Chondrocyte (in vitro differentiated cells): ENCODE measurements at regions not wholly inside any gene's neighbourhood (a gene's known extent, or its start where the extent isn't known, plus 50 kb on each side); places are given as distances from the start of the nearest gene placed in this dataset.

Experiments
- DNase-seq: peaks from one replicate; pipeline ENCODE4 v3.0.0; 2021; ENCODE audit warnings: mixed read lengths, low spot score
- H3K27ac Mint-ChIP-seq: one replicate; pipeline ENCODE4 v1.8.0; 2021; ENCODE audit warnings: mild to moderate bottlenecking, moderate library complexity, mixed read lengths; ENCODE audit not compliant: unreplicated experiment
- H3K27me3 Mint-ChIP-seq: 2 replicates; pipeline ENCODE4 v1.8.0; 2021; ENCODE audit warnings: low read depth, mixed read lengths
- H3K36me3 Mint-ChIP-seq: 2 replicates; pipeline ENCODE4 v1.8.0; 2021; ENCODE audit warnings: low read depth, mixed read lengths
- H3K4me1 Mint-ChIP-seq: 2 replicates; pipeline ENCODE4 v1.8.0; 2021; ENCODE audit warnings: low read depth, mild to moderate bottlenecking, mixed read lengths
- H3K4me3 Mint-ChIP-seq: one replicate; pipeline ENCODE4 v1.8.0; 2021; ENCODE audit warnings: mild to moderate bottlenecking, moderate library complexity, mixed read lengths; ENCODE audit not compliant: unreplicated experiment
- H3K9me3 Mint-ChIP-seq: 2 replicates; pipeline ENCODE4 v1.8.0; 2021; ENCODE audit warnings: low read depth, mixed read lengths
- TF ChIP-seq, protein P1 (sequence below): fragments of 200-600 bp; sonication (generic); IDR thresholded peaks from 2 replicates; pipeline ENCODE4 v1.5.0; 2021; ENCODE audit warnings: antibody characterized with exemption, mild to moderate bottlenecking, moderate library complexity

GRCh38 chr2:237164474-237165042, 78.9 kb downstream of the COPS8 start:
- DNase-seq, result no peak
- Mint-ChIP-seq H3K27ac (no peak overlapping the region), H3K36me3 (no peaks in the 10 kb centered on the region), H3K9me3 (peaks cover 13% of the 10 kb centered on the region), H3K4me3 (no peak overlapping the region), H3K4me1 (peaks cover 18% of the 10 kb centered on the region), H3K27me3 (no peaks in the 10 kb centered on the region)
- TF ChIP-seq, protein P1, sequence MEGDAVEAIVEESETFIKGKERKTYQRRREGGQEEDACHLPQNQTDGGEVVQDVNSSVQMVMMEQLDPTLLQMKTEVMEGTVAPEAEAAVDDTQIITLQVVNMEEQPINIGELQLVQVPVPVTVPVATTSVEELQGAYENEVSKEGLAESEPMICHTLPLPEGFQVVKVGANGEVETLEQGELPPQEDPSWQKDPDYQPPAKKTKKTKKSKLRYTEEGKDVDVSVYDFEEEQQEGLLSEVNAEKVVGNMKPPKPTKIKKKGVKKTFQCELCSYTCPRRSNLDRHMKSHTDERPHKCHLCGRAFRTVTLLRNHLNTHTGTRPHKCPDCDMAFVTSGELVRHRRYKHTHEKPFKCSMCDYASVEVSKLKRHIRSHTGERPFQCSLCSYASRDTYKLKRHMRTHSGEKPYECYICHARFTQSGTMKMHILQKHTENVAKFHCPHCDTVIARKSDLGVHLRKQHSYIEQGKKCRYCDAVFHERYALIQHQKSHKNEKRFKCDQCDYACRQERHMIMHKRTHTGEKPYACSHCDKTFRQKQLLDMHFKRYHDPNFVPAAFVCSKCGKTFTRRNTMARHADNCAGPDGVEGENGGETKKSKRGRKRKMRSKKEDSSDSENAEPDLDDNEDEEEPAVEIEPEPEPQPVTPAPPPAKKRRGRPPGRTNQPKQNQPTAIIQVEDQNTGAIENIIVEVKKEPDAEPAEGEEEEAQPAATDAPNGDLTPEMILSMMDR, result no peak

GRCh38 chr2:237165405-237166276, 80.0 kb downstream of the COPS8 start:
- no peaks in the 10 kb centered on the region for H3K27me3 Mint-ChIP-seq
- TF ChIP-seq, protein P1, result peak; percentile 70
- DNase-seq, result no peak
- H3K4me3 Mint-ChIP-seq, result no peak overlapping the region
- H3K36me3 Mint-ChIP-seq, result no peaks in the 10 kb centered on the region
- H3K27ac Mint-ChIP-seq, result no peak overlapping the region
- H3K4me1 Mint-ChIP-seq, result peaks cover 22% of the 10 kb centered on the region
- H3K9me3 Mint-ChIP-seq, result peaks cover 13% of the 10 kb centered on the region

DNA sequence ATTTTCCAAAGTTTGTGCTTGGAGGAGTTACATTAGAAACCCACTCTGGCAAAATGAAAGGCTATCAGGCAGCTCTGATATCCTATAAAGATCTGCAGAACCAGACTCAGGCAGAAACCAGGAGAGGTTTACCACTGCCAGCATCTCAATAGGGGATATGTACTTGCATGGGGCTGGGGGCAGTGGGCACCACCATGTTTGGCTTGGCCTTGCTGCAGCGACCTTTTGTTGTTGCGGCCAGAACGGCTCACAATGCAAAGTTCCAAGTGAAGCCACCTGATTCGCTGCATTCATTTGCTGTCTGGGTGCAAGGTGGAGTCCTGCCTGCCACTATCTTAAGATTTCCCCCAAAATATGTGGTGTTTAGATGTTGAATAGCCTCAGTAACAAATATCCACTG, 81.3 kb downstream of the COPS8 start:
- no peak overlapping the region for H3K4me3 Mint-ChIP-seq
- peaks cover 28% of the 10 kb centered on the region for H3K4me1 Mint-ChIP-seq
- no peak overlapping the region for H3K27ac Mint-ChIP-seq
- H3K9me3 Mint-ChIP-seq, result peaks cover 13% of the 10 kb centered on the region
- TF ChIP-seq, protein P1, result no peak
- no peaks in the 10 kb centered on the region for H3K27me3 Mint-ChIP-seq
- DNase-seq, result no peak
- H3K36me3 Mint-ChIP-seq, result no peaks in the 10 kb centered on the region

DNA sequence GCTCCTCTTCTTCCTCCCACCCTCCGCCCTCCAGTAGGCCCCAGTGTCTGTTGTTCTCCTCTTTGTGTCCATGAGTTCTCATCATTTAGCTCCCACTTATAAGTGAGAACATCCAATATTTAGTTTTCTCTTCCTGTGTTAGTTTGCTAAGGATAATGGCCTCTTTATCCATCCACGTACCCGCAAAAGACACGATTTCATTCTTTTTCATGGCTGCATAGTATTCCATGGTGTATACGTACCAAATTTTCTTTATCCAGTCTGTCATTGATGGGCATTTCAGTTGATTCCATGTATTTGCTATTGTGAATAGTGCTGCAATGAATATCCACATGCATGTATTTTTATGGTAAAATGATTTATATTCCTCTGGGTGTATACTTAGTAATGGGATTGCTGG, 82.2 kb downstream of the COPS8 start:
- H3K9me3 Mint-ChIP-seq, result peaks cover 13% of the 10 kb centered on the region
- H3K4me1 Mint-ChIP-seq, result peaks cover 33% of the 10 kb centered on the region
- TF ChIP-seq, protein P1, result no peak
- H3K36me3 Mint-ChIP-seq, result no peaks in the 10 kb centered on the region
- DNase-seq, result no peak
- H3K27ac Mint-ChIP-seq, result no peak overlapping the region
- no peaks in the 10 kb centered on the region for H3K27me3 Mint-ChIP-seq
- H3K4me3 Mint-ChIP-seq, result no peak overlapping the region

DNA sequence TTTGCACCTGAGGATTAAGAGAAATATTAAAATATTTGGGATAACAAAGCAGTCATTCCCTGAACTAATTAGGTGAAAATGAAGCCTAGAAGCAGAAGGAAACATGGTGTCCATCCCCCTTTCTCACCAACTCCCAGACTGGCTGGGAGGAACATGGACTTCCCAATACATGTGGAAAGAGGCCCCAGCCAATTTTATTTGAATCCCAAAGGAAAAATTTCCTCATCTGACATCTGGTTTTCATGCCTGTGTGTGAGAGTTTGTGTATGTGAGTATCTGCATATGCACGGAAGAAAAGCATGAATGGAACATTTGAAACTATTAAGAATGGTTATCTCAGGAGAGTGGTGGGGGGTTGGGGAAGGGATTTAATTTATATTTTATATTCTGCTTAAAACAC, 84.3 kb downstream of the COPS8 start:
- Mint-ChIP-seq H3K9me3 (peaks cover 15% of the 10 kb centered on the region), H3K4me1 (peaks cover 31% of the 10 kb centered on the region), H3K4me3 (no peak overlapping the region), H3K36me3 (peaks cover 3% of the 10 kb centered on the region), H3K27ac (no peak overlapping the region), H3K27me3 (no peaks in the 10 kb centered on the region)
- TF ChIP-seq, protein P1, result no peak
- no peak for DNase-seq
